ENCODE measurements at regions not wholly inside any gene's neighbourhood (a gene's known extent, or its start where the extent isn't known, plus 50 kb on each side); places are given as distances from the start of the nearest gene placed in this dataset.
A peak's percentile ranks its signal among the peaks of the same experiment; 100 is the strongest.
"Not testable (repeated sequence)": the region's sequence is repeated elsewhere in the genome, so short reads cannot be mapped to it uniquely, and the experiment has no call there.

DNA sequence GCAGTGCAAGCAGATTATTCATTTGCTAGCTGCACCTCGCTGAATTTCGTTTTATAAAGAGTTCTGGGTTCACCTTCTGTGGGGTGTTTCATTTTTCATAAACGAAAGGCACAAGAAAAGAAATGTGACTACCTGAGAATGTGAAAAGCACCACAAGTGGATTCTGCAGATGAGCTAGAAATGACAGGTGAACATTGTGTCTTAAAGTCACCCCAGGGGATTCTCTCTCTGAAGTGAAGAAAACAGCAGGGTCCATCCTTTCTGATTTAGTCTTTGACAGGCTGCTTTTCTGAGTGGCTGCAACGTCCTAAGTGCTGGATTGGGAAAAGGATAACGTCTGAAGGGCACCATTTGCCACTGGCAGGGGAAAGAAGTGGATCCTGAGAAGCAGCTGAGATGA lies 469.3 kb downstream of the SPATA31D1 start:
- no peak for DNase-seq

- DNase-seq = no peak
Observed at GRCh38 chr9:82458296-82458695, 469.7 kb downstream of the SPATA31D1 start.

GRCh38 chr9:82466616-82467260 lies 478.2 kb downstream of the SPATA31D1 start:
- no peak for DNase-seq

GRCh38 chr9:82467436-82467835 lies 478.9 kb downstream of the SPATA31D1 start:
- no peak for DNase-seq

GRCh38 chr9:82474235-82474634 lies 485.7 kb downstream of the SPATA31D1 start:
- DNase-seq = no peak

GRCh38 chr9:82475584-82476301 lies 487.2 kb downstream of the SPATA31D1 start:
- no peak for DNase-seq

GRCh38 chr9:82480921-82481320 lies 492.3 kb downstream of the SPATA31D1 start:
- no peak for DNase-seq

- DNase-seq = no peak
Observed at GRCh38 chr9:82487935-82488312, 499.4 kb downstream of the SPATA31D1 start.

- peak; percentile 26 for DNase-seq
Observed at GRCh38 chr9:82488313-82489200, 500.0 kb downstream of the SPATA31D1 start.

DNA sequence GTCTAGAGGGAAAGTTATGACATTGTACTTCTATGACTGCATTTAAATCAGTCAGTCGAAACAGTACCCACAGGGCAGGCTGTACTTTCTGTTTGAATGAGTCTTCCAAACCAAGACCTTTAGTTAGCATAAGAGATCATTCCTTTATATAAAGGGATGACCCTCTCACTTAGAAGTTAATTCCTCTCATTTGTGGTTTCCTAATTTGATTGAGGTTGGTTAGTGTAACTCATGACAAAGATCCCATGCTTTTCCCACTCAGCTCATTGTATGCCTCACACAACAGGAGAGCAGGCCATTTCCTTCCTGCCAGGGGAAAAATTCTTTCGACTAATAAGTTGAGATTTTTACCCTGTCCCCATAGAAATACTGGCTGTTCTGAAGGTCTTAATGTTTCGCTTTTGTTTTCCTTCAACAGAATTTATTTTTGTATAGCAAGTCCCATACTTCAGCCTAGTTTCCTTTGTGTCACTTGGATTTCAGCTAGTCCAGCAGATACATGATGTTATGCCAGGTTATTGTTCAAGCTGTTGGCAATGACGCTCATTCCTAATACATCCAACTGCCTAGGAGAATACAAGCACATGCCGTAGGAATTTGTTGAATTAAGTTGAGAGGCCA lies 500.7 kb downstream of the SPATA31D1 start:
- no peak for DNase-seq

- no peak for DNase-seq
Observed at GRCh38 chr9:82490019-82490499, 501.5 kb downstream of the SPATA31D1 start.

DNA sequence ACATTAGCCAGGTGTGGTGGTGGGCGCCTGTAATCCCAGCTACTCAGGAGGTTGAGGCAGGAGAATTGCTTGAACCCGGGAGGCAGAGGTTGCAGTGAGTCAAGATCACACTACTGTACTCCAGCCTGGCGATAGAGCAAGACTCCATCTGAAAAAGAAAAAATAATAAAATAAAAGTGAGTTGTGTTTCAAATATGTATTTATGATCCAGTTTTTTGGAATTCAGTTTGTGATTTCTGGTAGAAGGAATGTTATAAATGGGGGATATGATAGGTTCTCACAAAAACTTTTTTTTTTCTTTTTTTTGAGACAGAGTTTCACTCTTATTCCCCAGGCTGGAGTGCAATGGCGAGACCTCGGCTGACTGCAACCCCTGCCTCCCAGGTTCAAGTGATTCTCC lies 502.2 kb downstream of the SPATA31D1 start:
- not testable (repeated sequence) for DNase-seq

DNA sequence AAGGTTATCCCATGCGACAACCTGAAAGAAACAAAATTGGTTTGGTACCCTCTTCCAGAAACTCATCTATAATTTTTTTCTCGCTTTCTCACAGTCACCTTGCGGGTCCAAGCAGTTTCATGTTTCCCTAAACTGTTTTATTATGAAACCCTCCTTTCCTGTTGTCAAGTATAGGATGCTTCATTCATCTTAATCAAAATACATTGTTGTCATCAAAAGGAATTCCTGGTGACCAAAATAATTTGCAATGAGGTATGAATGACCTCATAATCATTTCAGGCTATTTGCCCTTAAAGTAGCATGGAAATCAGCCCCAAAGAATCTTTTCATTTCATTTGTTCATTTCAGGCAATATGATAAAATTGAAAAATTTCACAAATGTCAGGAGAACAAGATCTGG lies 503.0 kb downstream of the SPATA31D1 start:
- no peak for DNase-seq

- no peak for DNase-seq
Observed at GRCh38 chr9:82492274-82492673, 503.7 kb downstream of the SPATA31D1 start.

DNA sequence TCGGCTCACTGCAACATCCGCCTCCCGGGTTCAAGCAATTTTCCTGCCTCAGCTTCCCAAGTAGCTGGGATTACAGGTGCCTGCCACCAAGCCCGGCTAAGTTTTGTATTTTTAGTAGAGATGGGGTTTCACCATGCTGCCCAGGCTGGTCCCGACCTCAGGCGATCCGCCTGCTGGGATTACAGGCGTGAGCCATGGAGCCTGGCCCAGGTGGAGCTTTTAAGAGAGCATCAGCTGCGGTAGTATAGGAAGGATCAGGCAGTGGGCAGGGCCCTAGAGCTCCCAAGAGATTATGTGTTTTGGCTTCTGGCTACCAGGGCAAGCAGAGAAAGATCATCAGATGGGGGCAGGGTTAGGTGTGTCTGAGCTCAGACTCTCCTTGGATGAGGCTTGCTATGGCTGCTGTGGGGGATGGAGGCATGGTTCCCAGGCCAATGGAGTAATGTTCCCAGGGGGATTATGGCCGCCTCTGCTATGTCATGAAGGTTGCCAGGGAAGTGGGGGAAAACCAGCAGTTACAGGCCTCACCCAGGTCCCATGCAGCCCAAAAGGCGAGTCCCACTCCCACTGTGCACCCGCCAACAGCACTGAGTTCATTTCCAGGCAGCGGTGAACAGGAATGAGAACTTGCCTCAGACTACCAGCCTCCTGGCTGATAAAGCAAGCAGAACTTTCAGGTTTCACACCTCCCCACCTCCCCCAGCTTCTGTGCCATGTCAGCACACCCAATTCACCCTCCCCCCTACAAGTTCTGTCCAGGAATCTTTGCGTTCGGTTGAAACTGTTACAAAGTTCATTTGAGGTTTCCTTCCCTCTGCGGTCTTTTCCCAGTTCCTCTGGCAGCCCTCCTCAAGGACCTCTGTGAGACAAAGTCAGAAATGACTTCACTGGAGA lies 507.6 kb downstream of the SPATA31D1 start:
- no peak for DNase-seq

DNA sequence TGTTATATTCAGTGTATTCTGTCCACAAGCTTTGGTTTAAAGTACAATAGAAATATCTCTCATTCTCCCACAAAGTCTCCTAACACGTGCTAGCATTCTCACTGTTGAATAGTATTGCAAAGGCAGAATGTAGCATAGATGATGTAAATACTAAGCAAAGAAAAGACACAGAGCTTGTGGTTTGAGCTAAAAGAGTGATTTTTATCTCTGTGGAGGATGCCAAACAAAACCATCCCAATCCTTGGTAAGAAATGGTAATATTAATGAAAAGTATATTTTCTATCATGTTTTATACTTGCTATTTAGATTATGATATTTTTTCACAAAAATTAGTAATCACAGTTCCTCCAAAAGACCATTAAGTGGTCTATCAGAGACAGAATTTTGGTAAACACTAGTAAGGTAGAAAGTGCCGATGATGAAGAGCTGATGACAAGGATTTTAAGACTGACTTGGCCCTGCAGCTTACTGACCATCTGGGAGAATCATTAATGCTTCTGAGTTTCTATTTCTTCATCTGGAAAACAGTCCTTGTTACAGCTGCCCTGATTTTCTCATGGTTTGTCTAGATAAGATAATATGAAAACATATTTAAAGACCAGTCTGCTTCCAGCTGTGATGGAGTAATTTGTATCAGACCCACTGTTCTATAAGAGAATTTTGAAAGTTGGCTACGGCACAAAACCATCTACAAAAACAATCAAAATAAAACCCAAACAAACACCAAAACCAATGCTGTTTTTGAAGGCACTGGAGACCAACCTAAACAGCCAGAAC lies 510.2 kb downstream of the SPATA31D1 start:
- no peak for DNase-seq

DNA sequence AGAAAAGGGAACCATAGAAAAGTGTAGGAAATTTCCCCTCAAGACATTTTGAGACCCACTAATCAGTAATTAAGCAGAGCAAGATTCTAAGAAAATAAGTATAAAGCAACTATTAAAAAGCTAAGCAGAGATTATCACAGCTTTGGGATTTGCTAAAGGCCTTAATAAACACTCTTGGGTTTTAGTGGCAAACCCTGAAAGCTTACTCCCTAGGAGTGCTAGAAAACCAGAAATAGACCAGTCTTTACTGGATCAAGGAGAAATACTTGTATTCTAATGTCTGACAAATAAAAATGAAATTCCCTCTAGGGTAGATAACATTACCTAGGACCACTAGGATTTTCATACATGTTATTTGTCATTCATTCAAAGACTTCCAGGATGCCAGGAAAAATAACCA lies 510.8 kb downstream of the SPATA31D1 start:
- DNase-seq = no peak

DNA sequence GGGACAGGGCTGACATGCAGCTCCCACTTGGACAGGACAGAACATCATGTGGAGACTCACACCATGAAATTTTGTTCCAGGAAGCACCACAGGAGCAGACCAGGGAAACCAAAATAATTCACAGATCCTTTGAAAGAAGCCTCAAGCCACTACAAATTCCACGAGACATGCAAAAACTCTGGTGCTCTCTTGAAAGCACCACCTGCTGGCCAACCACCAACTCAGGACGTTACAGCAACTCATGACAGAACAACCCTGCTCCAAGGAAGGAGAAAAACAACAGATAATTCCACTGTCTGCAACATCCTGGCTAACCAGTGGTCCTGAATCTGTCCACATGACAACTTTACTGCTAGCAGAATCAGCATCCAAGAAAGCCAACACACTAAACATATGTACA lies 516.0 kb downstream of the SPATA31D1 start:
- DNase-seq = no peak

GRCh38 chr9:82511626-82512025 lies 523.1 kb downstream of the SPATA31D1 start:
- DNase-seq = no peak

GRCh38 chr9:82512728-82513127 lies 524.2 kb downstream of the SPATA31D1 start:
- DNase-seq = no peak

DNA sequence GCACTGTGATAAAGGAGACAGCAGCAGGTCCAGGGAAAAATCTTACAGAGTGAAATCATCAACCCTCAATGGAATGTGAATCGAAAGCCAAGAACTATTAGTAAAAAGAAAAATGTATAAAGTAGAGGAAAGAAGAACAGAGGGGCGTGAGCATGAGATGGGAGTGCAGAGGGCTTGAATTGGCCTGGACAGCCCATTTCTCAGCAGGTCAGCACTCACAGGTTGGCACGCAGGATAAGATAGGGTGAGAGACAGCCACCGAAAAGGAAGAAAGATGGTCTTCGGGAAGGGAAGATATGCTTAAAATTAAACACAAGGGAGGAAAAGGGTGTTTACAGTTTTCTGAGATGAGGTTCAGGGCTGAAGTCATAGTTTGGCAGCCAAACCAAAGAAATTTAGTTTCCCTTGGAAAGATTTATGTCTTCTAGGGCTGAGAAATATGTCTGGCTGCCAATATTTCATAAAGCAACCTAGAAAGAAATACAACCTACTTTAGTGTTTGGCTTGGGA lies 524.7 kb downstream of the SPATA31D1 start:
- DNase-seq = no peak

Data from NCI-H1436 (cell line).